ENCODE measurements at regions not wholly inside any gene's neighbourhood (a gene's known extent, or its start where the extent isn't known, plus 50 kb on each side); places are given as distances from the start of the nearest gene placed in this dataset.

- intact Hi-C loops (cut with DNase I), result no loop called here
- H3K4me1 ChIP-seq (ENCODE audit: insufficient read depth), result no peaks in the 10 kb centered on the region
- no peak for DNase-seq
- H3K9me3 ChIP-seq, result no peaks in the 10 kb centered on the region
- no peak overlapping the region for H3K4me3 ChIP-seq
- H3K36me3 ChIP-seq, result no peaks in the 10 kb centered on the region
- TF ChIP-seq POLR2A (IDR thresholded peaks at IDR 0.05), result no peak
- TF ChIP-seq EP300 (IDR thresholded peaks at IDR 0.05), result no peak
- no peak for TF ChIP-seq CTCF (IDR thresholded peaks at IDR 0.05)
- no peaks in the 10 kb centered on the region for H3K27me3 ChIP-seq
- no peak overlapping the region for H3K27ac ChIP-seq
Observed at GRCh38 chr7:51977913-51978312, 661.3 kb upstream of the COBL start.

- DNase-seq, result no peak
- Histone ChIP-seq H3K27ac (no peak overlapping the region), H3K27me3 (no peaks in the 10 kb centered on the region), H3K9me3 (no peaks in the 10 kb centered on the region), H3K4me3 (no peak overlapping the region), H3K36me3 (no peaks in the 10 kb centered on the region), H3K4me1 (ENCODE audit: insufficient read depth) (peaks cover 2% of the 10 kb centered on the region)
- 9 to 21% (median 14%) methylated on average over 3 of the region's 3 CpGs for whole genome bisulfite sequencing, 3 donors
- intact Hi-C loops (cut with DNase I), result no loop called here
- TF ChIP-seq CTCF (IDR thresholded peaks at IDR 0.05) (no peak), EP300 (IDR thresholded peaks at IDR 0.05) (no peak), POLR2A (IDR thresholded peaks at IDR 0.05) (no peak)
Observed at GRCh38 chr7:51973939-51974338, 657.3 kb upstream of the COBL start.

GRCh38 chr7:51973071-51973470 lies 656.5 kb upstream of the COBL start:
- TF ChIP-seq POLR2A (IDR thresholded peaks at IDR 0.05) (no peak), CTCF (IDR thresholded peaks at IDR 0.05) (no peak), EP300 (IDR thresholded peaks at IDR 0.05) (no peak)
- Histone ChIP-seq H3K4me3 (no peak overlapping the region), H3K27me3 (no peaks in the 10 kb centered on the region), H3K27ac (no peak overlapping the region), H3K9me3 (no peaks in the 10 kb centered on the region), H3K4me1 (ENCODE audit: insufficient read depth) (peaks cover 2% of the 10 kb centered on the region), H3K36me3 (no peaks in the 10 kb centered on the region)
- DNase-seq, result no peak
- intact Hi-C loops (cut with DNase I), result no loop called here
- 66 to 86% (median 74%) methylated on average over 10 of the region's 10 CpGs for WGBS, 3 donors

GRCh38 chr7:51970961-51971665 lies 654.5 kb upstream of the COBL start:
- no peak overlapping the region for H3K27ac ChIP-seq
- H3K4me3 ChIP-seq, result no peak overlapping the region
- TF ChIP-seq POLR2A (IDR thresholded peaks at IDR 0.05) (no peak), EP300 (IDR thresholded peaks at IDR 0.05) (no peak), CTCF (IDR thresholded peaks at IDR 0.05) (no peak)
- no peaks in the 10 kb centered on the region for H3K36me3 ChIP-seq
- intact Hi-C loops (cut with DNase I), result no loop called here
- H3K9me3 ChIP-seq, result no peaks in the 10 kb centered on the region
- H3K27me3 ChIP-seq, result no peaks in the 10 kb centered on the region
- H3K4me1 ChIP-seq (ENCODE audit: insufficient read depth), result peaks cover 2% of the 10 kb centered on the region
- 22 to 40% (median 38%) methylated on average over 4 of the region's 4 CpGs for WGBS, 3 donors
- no peak for DNase-seq
